ENCODE measurements at regions not wholly inside any gene's neighbourhood (a gene's known extent, or its start where the extent isn't known, plus 50 kb on each side); places are given as distances from the start of the nearest gene placed in this dataset.

DNA sequence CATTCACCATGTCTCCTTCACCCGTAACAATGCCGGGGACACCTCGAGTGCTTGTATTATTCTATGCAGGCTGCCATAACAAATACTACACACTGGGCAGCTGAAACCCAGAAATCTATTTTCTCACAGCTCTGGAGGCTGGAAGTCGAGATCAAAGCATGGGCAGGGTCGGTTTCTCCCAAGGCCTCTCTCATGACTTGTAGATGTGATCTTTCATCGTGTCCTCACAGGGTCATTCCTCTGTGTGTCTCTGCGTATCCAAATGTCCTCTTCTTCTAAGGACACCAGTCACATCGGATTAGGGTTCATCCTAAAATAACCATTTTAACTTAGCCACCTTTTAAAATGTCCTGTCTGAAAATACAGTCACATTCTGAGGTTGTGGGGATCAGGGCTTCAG lies 303.5 kb downstream of the KLF6 start:
- Histone ChIP-seq H3K9ac (replicated peaks; ENCODE audit: extremely low read depth, insufficient read depth, low read length) (no peak overlapping the region), H3K79me2 (ENCODE audit: control insufficient read depth, insufficient read depth, low read length) (no peaks in the 10 kb centered on the region), H3K9me3 (replicated peaks; ENCODE audit: control insufficient read depth, insufficient read depth, low read length) (no peaks in the 10 kb centered on the region), H3K36me3 (ENCODE audit: control insufficient read depth in 2 of 2, extremely low read depth in 1 of 2, insufficient read depth in 2 of 2, low read length in 2 of 2) (no peaks in the 10 kb centered on the region), H3K4me1 (ENCODE audit: control insufficient read depth, extremely low read depth, insufficient read depth, low read length) (peaks cover 9% of the 10 kb centered on the region), H3K27me3 (ENCODE audit: control insufficient read depth in 2 of 2, insufficient read depth in 2 of 2, low read length in 2 of 2) (peaks cover 0 to 2% of the 10 kb centered on the region in 2 experiments), H3K27ac (ENCODE audit: insufficient read depth, low read depth, low read length) (no peak overlapping the region), H4K20me1 (replicated peaks; ENCODE audit: control insufficient read depth, extremely low read depth, insufficient read depth, low read length) (no peaks in the 10 kb centered on the region), H3K4me2 (ENCODE audit: insufficient read depth, low read length) (no peak overlapping the region), H3K4me3 (replicated peaks in 1 of 3; ENCODE audit: insufficient read depth in 1 of 3, low read depth in 1 of 3, low read length in 3 of 3) (no peak overlapping the region), H2AFZ (ENCODE audit: low read depth, low read length) (no peak overlapping the region), H3K9me1 (replicated peaks; ENCODE audit: control insufficient read depth, extremely low read depth, insufficient read depth, low read length) (no peaks in the 10 kb centered on the region)
- no peak for DNase-seq (ENCODE audit: low read depth, low spot score)
- dilution Hi-C loops (cut with MboI; ENCODE audit: extremely low pct_ligation_motif_present, low sequenced_read_pairs) (no loop called here), intact Hi-C loops (cut with micrococcal nuclease) (no loop called here)
- CTCF ChIA-PET, result no interaction called here
- FAIRE-seq, result no peak
- TF ChIP-seq GATA2 (IDR thresholded peaks at IDR 0.05; ENCODE audit: insufficient read depth, insufficient read length, low read depth, low read length) (no peak), MYC (IDR thresholded peaks at IDR 0.05; ENCODE audit: low read depth, low read length) (no peak), CTCF (IDR thresholded peaks at IDR 0.05; ENCODE audit: extremely low read depth in 1 of 2, insufficient read depth in 1 of 2, low read depth in 1 of 2, low read length in 2 of 2) (no peak), EZH2 (IDR thresholded peaks at IDR 0.05; ENCODE audit: borderline replicate concordance, low read depth, low read length, severe bottlenecking) (no peak), POLR2AphosphoS5 (IDR thresholded peaks at IDR 0.05; ENCODE audit: insufficient read depth, low read depth, low read length) (no peak), JUN (IDR thresholded peaks at IDR 0.05; ENCODE audit: borderline replicate concordance, insufficient read depth, insufficient read length, low read depth) (no peak), FOS (IDR thresholded peaks at IDR 0.05; ENCODE audit: borderline replicate concordance, insufficient read depth, low read length) (no peak), POLR2A (IDR thresholded peaks at IDR 0.05; ENCODE audit: low read depth, low read length) (no peak)
- TF ChIP-seq, protein P1, sequence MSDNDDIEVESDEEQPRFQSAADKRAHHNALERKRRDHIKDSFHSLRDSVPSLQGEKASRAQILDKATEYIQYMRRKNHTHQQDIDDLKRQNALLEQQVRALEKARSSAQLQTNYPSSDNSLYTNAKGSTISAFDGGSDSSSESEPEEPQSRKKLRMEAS (IDR thresholded peaks at IDR 0.05; ENCODE audit: insufficient read depth, insufficient read length), result no peak
- BruUV-seq (replicated peaks), result no TSS peak
- POLR2A ChIA-PET, result no interaction called here
